ENCODE measurements at regions not wholly inside any gene's neighbourhood (a gene's known extent, or its start where the extent isn't known, plus 50 kb on each side); places are given as distances from the start of the nearest gene placed in this dataset.

- DNase-seq: no peak
These were observed 55.5 kb upstream of the CCDC167 start for GRCh38 chr6:37555040-37555781.

- DNase-seq: no peak
These were observed 54.8 kb upstream of the CCDC167 start for GRCh38 chr6:37554480-37554819.

GRCh38 chr6:37552267-37552666, 52.6 kb upstream of the CCDC167 start:
- DNase-seq: no peak

GRCh38 chr6:37551867-37552266, 52.2 kb upstream of the CCDC167 start:
- no peak for DNase-seq

- DNase-seq: no peak
These were observed 51.8 kb upstream of the CCDC167 start for GRCh38 chr6:37551446-37551845.

GRCh38 chr6:37551002-37551401, 51.3 kb upstream of the CCDC167 start:
- DNase-seq: no peak

- no peak for DNase-seq
These were observed 50.6 kb upstream of the CCDC167 start for GRCh38 chr6:37550191-37550831.

- DNase-seq: no peak
These were observed 49.9 kb upstream of the CCDC167 start for GRCh38 chr6:37549558-37549957.

All from effector CD4-positive, alpha-beta T cell (primary cell).